ENCODE measurements at regions not wholly inside any gene's neighbourhood (a gene's known extent, or its start where the extent isn't known, plus 50 kb on each side); places are given as distances from the start of the nearest gene placed in this dataset.

DNA sequence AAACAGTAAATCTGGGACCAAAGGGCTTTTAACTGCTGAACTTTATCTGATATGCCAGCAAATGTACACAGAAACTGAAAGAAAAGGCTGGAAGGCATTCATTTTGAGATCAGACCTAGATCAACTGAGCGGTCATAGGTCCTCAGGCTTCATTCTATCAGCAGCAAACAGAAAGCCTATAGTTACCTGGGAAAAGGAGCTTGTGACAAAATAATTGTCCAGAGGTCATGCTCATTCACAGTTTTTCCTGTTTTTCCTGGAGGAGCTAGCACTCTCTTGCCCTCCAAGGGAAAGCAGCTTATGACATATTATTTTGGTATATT is 320.2 kb downstream of the AHR start:
- intact Hi-C loops (cut with micrococcal nuclease; ENCODE audit: unreplicated experiment) = loop anchor here (2.0 kb wide), 1 partner anchor 246 kb away; no protein-coding TSS in a partner anchor
- CTCF ChIA-PET = interaction anchor here (0.7 kb wide), 1 partner anchor 97 kb away, joined by 3 read pairs; no protein-coding TSS in a partner anchor
- Histone ChIP-seq H3K4me3 (peak overlapping the region; percentile 12; the same call in 1 of the 2 replicates), H3K4me1 (replicated peaks; ENCODE audit: insufficient read depth) (peaks cover 34% of the 10 kb centered on the region), H4K20me1 (ENCODE audit: insufficient read depth) (no peaks in the 10 kb centered on the region), H3F3A (ENCODE audit: insufficient read depth, low read depth) (peaks cover 19% of the 10 kb centered on the region), H3K79me2 (ENCODE audit: low read depth) (no peaks in the 10 kb centered on the region), H3K27me3 (ENCODE audit: insufficient read depth, low read depth) (no peaks in the 10 kb centered on the region), H3K9me3 (ENCODE audit: insufficient read depth, low read depth) (no peaks in the 10 kb centered on the region), H3K9me2 (ENCODE audit: insufficient read depth) (no peaks in the 10 kb centered on the region), H3K36me3 (ENCODE audit: low read depth) (no peaks in the 10 kb centered on the region), H3K27ac (peak overlapping the region; percentile 51), H3K4me2 (peak overlapping the region; percentile 58), H2AFZ (peak overlapping the region; percentile 8; the same call in 1 of the 2 replicates)
- peak; percentile 29 to 94 for DNase-seq
- no TSS peak for BruUV-seq (replicated peaks)
- POLR2A ChIA-PET (ENCODE audit: unreplicated experiment) = interaction anchor here (0.6 to 0.7 kb wide), 4 partner anchors 77 to 923 kb away, joined by 4 to 31 read pairs (median 8); partner anchors contain the start of gene AHR
- no peak for TF ChIP-seq EZH2 (IDR thresholded peaks at IDR 0.05; ENCODE audit: low read depth)
- TF ChIP-seq, protein P1, sequence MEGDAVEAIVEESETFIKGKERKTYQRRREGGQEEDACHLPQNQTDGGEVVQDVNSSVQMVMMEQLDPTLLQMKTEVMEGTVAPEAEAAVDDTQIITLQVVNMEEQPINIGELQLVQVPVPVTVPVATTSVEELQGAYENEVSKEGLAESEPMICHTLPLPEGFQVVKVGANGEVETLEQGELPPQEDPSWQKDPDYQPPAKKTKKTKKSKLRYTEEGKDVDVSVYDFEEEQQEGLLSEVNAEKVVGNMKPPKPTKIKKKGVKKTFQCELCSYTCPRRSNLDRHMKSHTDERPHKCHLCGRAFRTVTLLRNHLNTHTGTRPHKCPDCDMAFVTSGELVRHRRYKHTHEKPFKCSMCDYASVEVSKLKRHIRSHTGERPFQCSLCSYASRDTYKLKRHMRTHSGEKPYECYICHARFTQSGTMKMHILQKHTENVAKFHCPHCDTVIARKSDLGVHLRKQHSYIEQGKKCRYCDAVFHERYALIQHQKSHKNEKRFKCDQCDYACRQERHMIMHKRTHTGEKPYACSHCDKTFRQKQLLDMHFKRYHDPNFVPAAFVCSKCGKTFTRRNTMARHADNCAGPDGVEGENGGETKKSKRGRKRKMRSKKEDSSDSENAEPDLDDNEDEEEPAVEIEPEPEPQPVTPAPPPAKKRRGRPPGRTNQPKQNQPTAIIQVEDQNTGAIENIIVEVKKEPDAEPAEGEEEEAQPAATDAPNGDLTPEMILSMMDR (conservative IDR thresholded peaks at IDR 0.05) = no peak

DNA sequence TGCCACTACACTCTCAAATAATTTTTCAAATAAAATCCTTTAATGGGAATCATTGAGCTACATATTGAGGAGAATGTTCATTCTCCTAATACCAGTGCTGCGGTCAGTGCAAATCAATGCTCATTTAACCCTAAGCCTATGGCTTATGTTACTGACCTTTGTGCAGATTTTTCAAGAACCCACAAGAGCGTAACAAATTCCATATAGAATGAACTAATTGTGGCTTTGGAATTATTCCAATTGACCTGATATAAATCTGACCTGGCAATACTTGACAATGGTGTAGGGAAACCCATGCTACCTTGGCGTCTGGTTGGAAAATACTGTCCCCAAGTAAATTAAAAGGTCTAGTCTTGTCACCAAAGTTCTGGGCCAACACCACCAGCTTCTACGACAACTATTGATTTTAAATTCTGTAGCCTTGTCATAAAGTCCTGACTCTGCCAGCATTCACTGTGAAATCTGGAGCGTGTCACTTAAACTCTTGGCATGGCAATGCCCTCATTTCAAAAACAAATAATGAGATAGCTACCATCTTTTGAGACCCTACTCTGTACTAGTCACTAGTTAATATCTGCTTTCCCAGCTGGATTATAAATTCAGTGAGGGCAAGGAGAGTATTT is 320.9 kb downstream of the AHR start:
- BruUV-seq (replicated peaks) = no TSS peak

DNA sequence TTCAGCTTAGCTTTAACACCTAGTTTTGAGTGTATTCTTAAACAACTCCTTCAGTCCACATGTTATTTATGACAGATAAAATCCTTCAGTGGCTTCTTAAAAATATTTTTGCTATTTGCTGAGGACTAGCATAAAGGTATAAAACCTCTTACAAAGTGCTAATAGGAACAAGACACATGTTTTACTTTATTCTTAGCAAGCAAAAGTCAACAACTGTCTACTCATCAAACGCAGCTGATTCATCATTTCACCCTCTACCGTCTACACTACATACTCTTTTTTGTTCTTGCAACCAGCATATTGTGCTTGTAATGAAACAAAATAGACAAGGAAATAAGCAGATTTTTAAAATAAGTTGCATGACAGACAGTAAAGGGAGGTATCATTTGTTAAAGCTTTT is 319.7 kb downstream of the SNX13 start:
- H3K4me2 ChIP-seq = no peak overlapping the region
- BruUV-seq (replicated peaks) = no TSS peak
- H3F3A ChIP-seq (ENCODE audit: insufficient read depth, low read depth) = peaks cover 19% of the 10 kb centered on the region
- CTCF ChIA-PET = no interaction called here
- H2AFZ ChIP-seq = no peak overlapping the region
- no peaks in the 10 kb centered on the region for H3K9me3 ChIP-seq (ENCODE audit: insufficient read depth, low read depth)
- DNase-seq = no peak
- no peaks in the 10 kb centered on the region for H4K20me1 ChIP-seq (ENCODE audit: insufficient read depth)
- H3K36me3 ChIP-seq (ENCODE audit: low read depth) = no peaks in the 10 kb centered on the region
- intact Hi-C loops (cut with micrococcal nuclease; ENCODE audit: unreplicated experiment) = no loop called here
- H3K9me2 ChIP-seq (ENCODE audit: insufficient read depth) = no peaks in the 10 kb centered on the region
- H3K27ac ChIP-seq = no peak overlapping the region
- no peaks in the 10 kb centered on the region for H3K27me3 ChIP-seq (ENCODE audit: insufficient read depth, low read depth)
- TF ChIP-seq, protein P1 (conservative IDR thresholded peaks at IDR 0.05) = no peak
- TF ChIP-seq EZH2 (IDR thresholded peaks at IDR 0.05; ENCODE audit: low read depth) = no peak
- POLR2A ChIA-PET (ENCODE audit: unreplicated experiment) = no interaction called here
- H3K79me2 ChIP-seq (ENCODE audit: low read depth) = no peaks in the 10 kb centered on the region
- H3K4me3 ChIP-seq = no peak overlapping the region
- peaks cover 39% of the 10 kb centered on the region for H3K4me1 ChIP-seq (replicated peaks; ENCODE audit: insufficient read depth)

More for the DNA sequence above, 320.9 kb downstream of the AHR start:
- ChIA-PET POLR2A (ENCODE audit: unreplicated experiment) (interaction anchor here (0.6 to 0.7 kb wide), 4 partner anchors 77 to 924 kb away, joined by 4 to 31 read pairs (median 8); partner anchors contain the start of gene AHR), CTCF (interaction anchor here (0.7 kb wide), 1 partner anchor 98 kb away, joined by 3 read pairs; no protein-coding TSS in a partner anchor)
- peak in 1 of 2 experiments; percentile 87 for DNase-seq
- Histone ChIP-seq H3K4me1 (replicated peaks; ENCODE audit: insufficient read depth) (peaks cover 39% of the 10 kb centered on the region), H3K9me2 (ENCODE audit: insufficient read depth) (no peaks in the 10 kb centered on the region), H3K27ac (peak overlapping the region; percentile 51), H3K36me3 (ENCODE audit: low read depth) (no peaks in the 10 kb centered on the region), H3K79me2 (ENCODE audit: low read depth) (no peaks in the 10 kb centered on the region), H4K20me1 (ENCODE audit: insufficient read depth) (no peaks in the 10 kb centered on the region), H3K4me2 (peak overlapping the region; percentile 58), H3F3A (ENCODE audit: insufficient read depth, low read depth) (peaks cover 19% of the 10 kb centered on the region), H3K27me3 (ENCODE audit: insufficient read depth, low read depth) (no peaks in the 10 kb centered on the region), H3K4me3 (no peak overlapping the region; the same call in 1 of the 2 replicates), H3K9me3 (ENCODE audit: insufficient read depth, low read depth) (no peaks in the 10 kb centered on the region), H2AFZ (no peak overlapping the region)
- TF ChIP-seq, protein P1 (conservative IDR thresholded peaks at IDR 0.05) = no peak
- TF ChIP-seq EZH2 (IDR thresholded peaks at IDR 0.05; ENCODE audit: low read depth) = no peak
- intact Hi-C loops (cut with micrococcal nuclease; ENCODE audit: unreplicated experiment) = loop anchor here (2.0 kb wide), 1 partner anchor 247 kb away; no protein-coding TSS in a partner anchor

Measured in PC-9 (cell line).